ENCODE measurements at regions not wholly inside any gene's neighbourhood (a gene's known extent, or its start where the extent isn't known, plus 50 kb on each side); places are given as distances from the start of the nearest gene placed in this dataset.

GRCh38 chr3:193928354-193929209 is 207.4 kb upstream of the HES1 start:
- ATAC-seq (ENCODE audit: low FRiP score): no peak
- DNase-seq (ENCODE audit: low spot score): no peak
- no peak for TF ChIP-seq CTCF (IDR thresholded peaks at IDR 0.05)

GRCh38 chr3:193929373-193929772 is 206.6 kb upstream of the HES1 start:
- no peak for TF ChIP-seq CTCF (IDR thresholded peaks at IDR 0.05)
- ATAC-seq (ENCODE audit: low FRiP score) (no peak), DNase-seq (ENCODE audit: low spot score) (no peak)

- no peak for ATAC-seq (ENCODE audit: low FRiP score)
- TF ChIP-seq CTCF (IDR thresholded peaks at IDR 0.05): no peak
- no peak for DNase-seq (ENCODE audit: low spot score)
These were observed 205.9 kb upstream of the HES1 start for GRCh38 chr3:193929921-193930646.

- no peak for DNase-seq (ENCODE audit: low spot score)
- no peak for TF ChIP-seq CTCF (IDR thresholded peaks at IDR 0.05)
- ATAC-seq (ENCODE audit: low FRiP score): no peak
These were observed 203.8 kb upstream of the HES1 start for GRCh38 chr3:193932136-193932535.

GRCh38 chr3:193932576-193932975 is 203.4 kb upstream of the HES1 start:
- TF ChIP-seq CTCF (IDR thresholded peaks at IDR 0.05): no peak
- DNase-seq (ENCODE audit: low spot score) (no peak), ATAC-seq (ENCODE audit: low FRiP score) (no peak)

GRCh38 chr3:193933451-193933850 is 202.5 kb upstream of the HES1 start:
- ATAC-seq (ENCODE audit: low FRiP score) (no peak), DNase-seq (ENCODE audit: low spot score) (no peak)
- no peak for TF ChIP-seq CTCF (IDR thresholded peaks at IDR 0.05)
